AG04450 (cell line): ENCODE measurements at regions not wholly inside any gene's neighbourhood (a gene's known extent, or its start where the extent isn't known, plus 50 kb on each side); places are given as distances from the start of the nearest gene placed in this dataset.

ENCODE experiments used
- CTCF ChIA-PET: fragments of 300-600, 350-600 bp; formaldehyde crosslinking; extraction: SDS; loops from one replicate; lab custom pipeline; 2022; ENCODE audit warnings: antibody characterized with exemption, inconsistent platforms; lab: Charles Lee
- POLR2A ChIA-PET: fragments of 350-600 bp; formaldehyde crosslinking; extraction: SDS; loops from one replicate; lab custom pipeline; 2021; ENCODE audit warnings: antibody characterized with exemption, inconsistent platforms; lab: Yijun Ruan, JAX
- DNase-seq: peaks from one replicate; pipeline ENCODE4 v3.0.0-alpha.2; 2011; ENCODE audit warnings: low read depth, low spot score
- H3K27ac ChIP-seq: one replicate; pipeline ENCODE4 v1.5.1; 2012; ENCODE audit warnings: low read depth, low read length, control low read depth
- H3K27me3 ChIP-seq: one replicate; pipeline ENCODE4 v1.6.0; 2012; ENCODE audit warnings: low read length; ENCODE audit not compliant: control insufficient read depth, insufficient read depth
- H3K4me3 ChIP-seq: 2 replicates; pipeline ENCODE4 v1.5.1; 2011; ENCODE audit warnings: mild to moderate bottlenecking, low read depth, low read length, control low read depth
- H3K9me3 ChIP-seq: 2 replicates; pipeline ENCODE4 v1.5.1; 2012; ENCODE audit warnings: low read length; ENCODE audit not compliant: control insufficient read depth, insufficient read depth
- CTCF ChIP-seq: IDR thresholded peaks from 2 replicates; pipeline ENCODE4 v1.5.1; 2011; ENCODE audit warnings: low read depth, low read length, control low read depth, inconsistent platforms

DNA sequence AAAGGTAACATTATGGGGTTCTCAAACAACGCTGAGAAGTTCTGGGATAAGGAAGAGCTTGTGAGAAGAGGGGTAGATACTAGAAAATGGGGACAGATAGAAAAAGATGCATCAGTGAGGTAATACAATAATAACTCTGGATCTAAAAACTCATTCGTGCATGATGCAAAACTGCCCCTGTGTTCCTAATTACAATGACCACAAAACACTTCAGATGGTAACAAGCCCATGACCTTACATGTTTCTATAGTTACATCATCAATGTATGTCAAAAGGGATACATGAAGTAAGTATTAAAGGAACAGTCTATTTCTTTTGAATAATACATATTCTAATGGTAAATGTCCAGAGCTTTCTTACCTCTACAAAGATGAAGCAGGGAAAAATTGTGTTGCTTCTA, 110.6 kb upstream of the PLPPR5 start:
- Histone ChIP-seq H3K9me3 (no peaks in the 10 kb centered on the region), H3K27me3 (no peaks in the 10 kb centered on the region), H3K27ac (no peak overlapping the region), H3K4me3 (no peak overlapping the region)
- CTCF ChIA-PET = no interaction called here
- DNase-seq = no peak
- POLR2A ChIA-PET = no interaction called here
- TF ChIP-seq CTCF = no peak

- H3K27ac ChIP-seq = no peak overlapping the region
- POLR2A ChIA-PET = no interaction called here
- no peaks in the 10 kb centered on the region for H3K9me3 ChIP-seq
- TF ChIP-seq CTCF = no peak
- no peaks in the 10 kb centered on the region for H3K27me3 ChIP-seq
- H3K4me3 ChIP-seq = no peak overlapping the region
- CTCF ChIA-PET = no interaction called here
- DNase-seq = no peak
Observed at GRCh38 chr1:99119188-99119587, 114.5 kb upstream of the PLPPR5 start.

- no peak for TF ChIP-seq CTCF
- H3K9me3 ChIP-seq = no peaks in the 10 kb centered on the region
- H3K27ac ChIP-seq = no peak overlapping the region
- DNase-seq = no peak
- CTCF ChIA-PET = no interaction called here
- H3K27me3 ChIP-seq = no peaks in the 10 kb centered on the region
- POLR2A ChIA-PET = no interaction called here
- H3K4me3 ChIP-seq = no peak overlapping the region
Observed at GRCh38 chr1:99122039-99122438, 117.4 kb upstream of the PLPPR5 start.

GRCh38 chr1:99123936-99124335, 119.3 kb upstream of the PLPPR5 start:
- H3K27ac ChIP-seq = no peak overlapping the region
- CTCF ChIA-PET = no interaction called here
- POLR2A ChIA-PET = no interaction called here
- no peak overlapping the region for H3K4me3 ChIP-seq
- TF ChIP-seq CTCF = no peak
- H3K27me3 ChIP-seq = no peaks in the 10 kb centered on the region
- DNase-seq = no peak
- no peaks in the 10 kb centered on the region for H3K9me3 ChIP-seq

- CTCF ChIA-PET = no interaction called here
- Histone ChIP-seq H3K9me3 (no peaks in the 10 kb centered on the region), H3K27ac (no peak overlapping the region), H3K4me3 (no peak overlapping the region), H3K27me3 (peaks cover 3% of the 10 kb centered on the region)
- TF ChIP-seq CTCF = no peak
- DNase-seq = no peak
- POLR2A ChIA-PET = no interaction called here
Observed at GRCh38 chr1:99131546-99131945, 126.9 kb upstream of the PLPPR5 start.
